Endodermal cell (in vitro differentiated cells): ENCODE measurements at regions not wholly inside any gene's neighbourhood (a gene's known extent, or its start where the extent isn't known, plus 50 kb on each side); places are given as distances from the start of the nearest gene placed in this dataset.

Source experiments
- DNase-seq: peaks from one replicate; pipeline ENCODE4 v3.0.0-alpha.2; 2017
- H3K27ac ChIP-seq: 2 replicates; pipeline ENCODE4 v1.5.1; 2013; ENCODE audit warnings: mild to moderate bottlenecking, low read depth, low read length, moderate library complexity
- H3K27me3 ChIP-seq: 2 replicates; pipeline ENCODE4 v1.6.1; 2013; ENCODE audit warnings: mild to moderate bottlenecking, low read length, moderate library complexity; ENCODE audit not compliant: insufficient read depth, control insufficient read depth, poor library complexity, severe bottlenecking
- H3K36me3 ChIP-seq: 2 replicates; pipeline ENCODE4 v1.7.0; 2013; ENCODE audit warnings: mild to moderate bottlenecking, low read length, moderate library complexity; ENCODE audit not compliant: control insufficient read depth, insufficient read depth
- H3K4me1 ChIP-seq: one replicate; pipeline ENCODE4 v1.7.0; 2013; ENCODE audit warnings: low read length; ENCODE audit not compliant: control insufficient read depth, insufficient read depth
- H3K4me3 ChIP-seq: 2 replicates; pipeline ENCODE4 v1.5.1; 2013; ENCODE audit warnings: mild to moderate bottlenecking, low read length, moderate library complexity
- H3K9ac ChIP-seq: 2 replicates; pipeline ENCODE4 v1.6.1; 2013; ENCODE audit warnings: mild to moderate bottlenecking, low read length, moderate library complexity; ENCODE audit not compliant: poor library complexity, severe bottlenecking; ENCODE audit errors: extremely low read depth
- H3K9me3 ChIP-seq: 2 replicates; pipeline ENCODE4 v1.6.1; 2013; ENCODE audit warnings: mild to moderate bottlenecking, low read length, moderate library complexity; ENCODE audit not compliant: control insufficient read depth
- H3K27ac Mint-ChIP-seq: 2 replicates; pipeline ENCODE4 v1.8.0; 2020; ENCODE audit warnings: mixed read lengths
- H3K27me3 Mint-ChIP-seq: 2 replicates; pipeline ENCODE4 v1.8.0; 2021; ENCODE audit warnings: mild to moderate bottlenecking, mixed read lengths; ENCODE audit not compliant: insufficient read depth
- H3K36me3 Mint-ChIP-seq: 2 replicates; pipeline ENCODE4 v1.8.0; 2020; ENCODE audit warnings: low read depth, mixed read lengths
- H3K4me1 Mint-ChIP-seq: 2 replicates; pipeline ENCODE4 v1.8.0; 2020; ENCODE audit warnings: mixed read lengths
- H3K4me3 Mint-ChIP-seq: 2 replicates; pipeline ENCODE4 v1.8.0; 2020; ENCODE audit warnings: mild to moderate bottlenecking, moderate library complexity, mixed read lengths
- H3K9me3 Mint-ChIP-seq: 2 replicates; pipeline ENCODE4 v1.8.0; 2020; ENCODE audit warnings: mild to moderate bottlenecking, mixed read lengths
- CTCF ChIP-seq: fragments of 200-600 bp; sonication (generic); conservative IDR thresholded peaks from 2 replicates; pipeline ENCODE4 v1.5.0; 2021; ENCODE audit warnings: antibody characterized with exemption, mild to moderate bottlenecking
- WGBS, 2 experiments: methylation state at CpG; one replicate each; pipeline versions ENCODE4 v1.1.5 to v1.1.7; 2013; ENCODE audit warnings: missing lambda C conversion rate in 2 of 2, mixed read lengths in 1 of 2; ENCODE audit not compliant: insufficient coverage in 1 of 2, insufficient read length in 1 of 2; 5-methylcytosine and 5-hydroxymethylcytosine counted together

GRCh38 chr9:21688108-21689102 is 114.0 kb upstream of the MTAP start:
- no peak for DNase-seq
- Mint-ChIP-seq H3K27me3 (peaks cover 11% of the 10 kb centered on the region), H3K4me3 (no peak overlapping the region), H3K27ac (no peak overlapping the region), H3K4me1 (peaks cover 5% of the 10 kb centered on the region), H3K9me3 (no peaks in the 10 kb centered on the region), H3K36me3 (no peaks in the 10 kb centered on the region)
- WGBS, 2 experiments, result 93 to 95% methylated on average over 3 to 7 of the region's 8 CpGs
- H3K9me3 ChIP-seq, result no peaks in the 10 kb centered on the region
- H3K9ac ChIP-seq, result no peak overlapping the region
- no peaks in the 10 kb centered on the region for H3K36me3 ChIP-seq
- H3K27ac ChIP-seq, result no peak overlapping the region
- no peaks in the 10 kb centered on the region for H3K27me3 ChIP-seq
- no peak for TF ChIP-seq CTCF
- no peak overlapping the region for H3K4me3 ChIP-seq
- H3K4me1 ChIP-seq, result no peaks in the 10 kb centered on the region

- Mint-ChIP-seq H3K27me3 (peaks cover 11% of the 10 kb centered on the region), H3K4me1 (peaks cover 5% of the 10 kb centered on the region), H3K4me3 (no peak overlapping the region), H3K9me3 (no peaks in the 10 kb centered on the region), H3K36me3 (no peaks in the 10 kb centered on the region), H3K27ac (no peak overlapping the region)
- no peak overlapping the region for H3K27ac ChIP-seq
- no peaks in the 10 kb centered on the region for H3K4me1 ChIP-seq
- H3K36me3 ChIP-seq, result no peaks in the 10 kb centered on the region
- H3K9me3 ChIP-seq, result no peaks in the 10 kb centered on the region
- DNase-seq, result no peak
- no peak for TF ChIP-seq CTCF
- H3K27me3 ChIP-seq, result no peaks in the 10 kb centered on the region
- H3K4me3 ChIP-seq, result no peak overlapping the region
- no peak overlapping the region for H3K9ac ChIP-seq
- 92% methylated on average over 1 of the region's 1 CpG; no CpG with 5 or more reads in 1 of the 2 experiments for WGBS, 2 experiments
Observed at GRCh38 chr9:21689854-21690253, 112.6 kb upstream of the MTAP start.

- Histone ChIP-seq H3K9me3 (no peaks in the 10 kb centered on the region), H3K4me1 (no peaks in the 10 kb centered on the region), H3K9ac (no peak overlapping the region), H3K27me3 (no peaks in the 10 kb centered on the region), H3K36me3 (no peaks in the 10 kb centered on the region), H3K4me3 (no peak overlapping the region), H3K27ac (no peak overlapping the region)
- H3K36me3 Mint-ChIP-seq, result no peaks in the 10 kb centered on the region
- no peak overlapping the region for H3K4me3 Mint-ChIP-seq
- peaks cover 6% of the 10 kb centered on the region for H3K9me3 Mint-ChIP-seq
- no peak overlapping the region for H3K27ac Mint-ChIP-seq
- 91 to 93% methylated on average over 1 to 3 of the region's 3 CpGs for WGBS, 2 experiments
- DNase-seq, result no peak
- peaks cover under 1% of the 10 kb centered on the region for H3K4me1 Mint-ChIP-seq
- TF ChIP-seq CTCF, result no peak
- H3K27me3 Mint-ChIP-seq, result peaks cover 17% of the 10 kb centered on the region
Observed at GRCh38 chr9:21690561-21690960, 111.9 kb upstream of the MTAP start.
